Mesothelial cell of epicardium (in vitro differentiated cells): ENCODE measurements at regions not wholly inside any gene's neighbourhood (a gene's known extent, or its start where the extent isn't known, plus 50 kb on each side); places are given as distances from the start of the nearest gene placed in this dataset.
A peak's percentile ranks its signal among the peaks of the same experiment; 100 is the strongest.

Source experiments
- DNase-seq, 2 experiments: peaks; one replicate each; pipeline ENCODE4 v3.0.0; 2021; ENCODE audit warnings: low spot score in 2 of 2; ENCODE audit not compliant: unreplicated experiment in 2 of 2
- H3K27ac Mint-ChIP-seq: 2 replicates; pipeline ENCODE4 v1.8.0; 2021; ENCODE audit warnings: mixed read lengths
- H3K27me3 Mint-ChIP-seq: 2 replicates; pipeline ENCODE4 v1.8.0; 2021; ENCODE audit warnings: low read depth, mixed read lengths
- H3K36me3 Mint-ChIP-seq: 2 replicates; pipeline ENCODE4 v1.8.0; 2021; ENCODE audit warnings: mixed read lengths
- H3K4me1 Mint-ChIP-seq: 2 replicates; pipeline ENCODE4 v1.8.0; 2021; ENCODE audit warnings: mixed read lengths
- H3K4me3 Mint-ChIP-seq: 2 replicates; pipeline ENCODE4 v1.8.0; 2021; ENCODE audit warnings: mild to moderate bottlenecking, moderate library complexity, mixed read lengths
- H3K9me3 Mint-ChIP-seq: 2 replicates; pipeline ENCODE4 v1.8.0; 2021; ENCODE audit warnings: mixed read lengths
- TF ChIP-seq, protein P1 (sequence below): fragments of 200-600 bp; sonication (generic); IDR thresholded peaks from one replicate; pipeline ENCODE4 v1.5.0; 2021; ENCODE audit warnings: antibody characterized with exemption; ENCODE audit not compliant: unreplicated experiment

DNA sequence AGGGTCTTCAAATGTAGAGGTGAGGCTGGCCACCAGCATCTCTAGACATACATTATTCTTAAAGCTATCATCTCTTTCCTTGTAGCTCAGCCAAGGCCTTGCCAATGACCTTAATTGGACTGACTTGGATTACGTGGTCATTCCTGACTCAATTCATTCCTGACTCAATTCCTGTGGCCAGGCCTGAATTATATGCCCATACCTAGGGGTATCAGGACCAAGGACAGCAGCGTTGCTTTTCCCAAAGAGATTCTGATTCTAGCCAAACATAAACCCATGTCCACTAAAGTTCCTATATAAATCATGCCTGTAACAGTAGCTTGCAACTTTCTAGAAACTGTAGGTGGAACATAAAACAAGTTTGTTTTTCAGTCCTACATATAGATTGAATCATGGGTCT lies 231.7 kb downstream of the ARL6IP6 start:
- Mint-ChIP-seq H3K27me3 (peaks cover 4% of the 10 kb centered on the region), H3K4me3 (no peak overlapping the region), H3K4me1 (no peaks in the 10 kb centered on the region), H3K36me3 (no peaks in the 10 kb centered on the region), H3K9me3 (peaks cover 4% of the 10 kb centered on the region), H3K27ac (no peak overlapping the region)
- peak; percentile 20 to 43 for DNase-seq
- TF ChIP-seq, protein P1, sequence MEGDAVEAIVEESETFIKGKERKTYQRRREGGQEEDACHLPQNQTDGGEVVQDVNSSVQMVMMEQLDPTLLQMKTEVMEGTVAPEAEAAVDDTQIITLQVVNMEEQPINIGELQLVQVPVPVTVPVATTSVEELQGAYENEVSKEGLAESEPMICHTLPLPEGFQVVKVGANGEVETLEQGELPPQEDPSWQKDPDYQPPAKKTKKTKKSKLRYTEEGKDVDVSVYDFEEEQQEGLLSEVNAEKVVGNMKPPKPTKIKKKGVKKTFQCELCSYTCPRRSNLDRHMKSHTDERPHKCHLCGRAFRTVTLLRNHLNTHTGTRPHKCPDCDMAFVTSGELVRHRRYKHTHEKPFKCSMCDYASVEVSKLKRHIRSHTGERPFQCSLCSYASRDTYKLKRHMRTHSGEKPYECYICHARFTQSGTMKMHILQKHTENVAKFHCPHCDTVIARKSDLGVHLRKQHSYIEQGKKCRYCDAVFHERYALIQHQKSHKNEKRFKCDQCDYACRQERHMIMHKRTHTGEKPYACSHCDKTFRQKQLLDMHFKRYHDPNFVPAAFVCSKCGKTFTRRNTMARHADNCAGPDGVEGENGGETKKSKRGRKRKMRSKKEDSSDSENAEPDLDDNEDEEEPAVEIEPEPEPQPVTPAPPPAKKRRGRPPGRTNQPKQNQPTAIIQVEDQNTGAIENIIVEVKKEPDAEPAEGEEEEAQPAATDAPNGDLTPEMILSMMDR = no peak

DNA sequence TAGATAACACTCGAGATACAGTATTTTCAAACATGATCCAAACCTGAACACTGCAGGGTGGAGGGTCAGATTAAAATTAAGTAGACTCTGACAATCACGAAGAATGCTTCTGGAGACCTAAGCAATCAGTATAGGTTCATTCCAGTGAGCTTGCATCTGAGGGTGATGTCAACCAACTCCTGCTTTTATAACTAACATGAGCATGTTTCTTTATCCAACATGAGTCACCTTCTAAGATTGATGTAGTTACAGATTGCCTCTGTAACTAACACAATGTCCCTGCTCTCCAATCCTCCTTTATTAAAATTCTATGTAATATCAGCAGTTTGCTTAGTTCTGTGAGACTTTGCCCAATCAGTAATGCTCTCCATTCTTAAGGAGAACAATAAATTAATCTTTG lies 225.7 kb downstream of the ARL6IP6 start:
- TF ChIP-seq, protein P1 = no peak
- H3K4me3 Mint-ChIP-seq = no peak overlapping the region
- H3K27me3 Mint-ChIP-seq = peaks cover 2% of the 10 kb centered on the region
- H3K4me1 Mint-ChIP-seq = no peaks in the 10 kb centered on the region
- H3K27ac Mint-ChIP-seq = no peak overlapping the region
- peaks cover 8% of the 10 kb centered on the region for H3K9me3 Mint-ChIP-seq
- H3K36me3 Mint-ChIP-seq = no peaks in the 10 kb centered on the region
- DNase-seq = no peak

DNA sequence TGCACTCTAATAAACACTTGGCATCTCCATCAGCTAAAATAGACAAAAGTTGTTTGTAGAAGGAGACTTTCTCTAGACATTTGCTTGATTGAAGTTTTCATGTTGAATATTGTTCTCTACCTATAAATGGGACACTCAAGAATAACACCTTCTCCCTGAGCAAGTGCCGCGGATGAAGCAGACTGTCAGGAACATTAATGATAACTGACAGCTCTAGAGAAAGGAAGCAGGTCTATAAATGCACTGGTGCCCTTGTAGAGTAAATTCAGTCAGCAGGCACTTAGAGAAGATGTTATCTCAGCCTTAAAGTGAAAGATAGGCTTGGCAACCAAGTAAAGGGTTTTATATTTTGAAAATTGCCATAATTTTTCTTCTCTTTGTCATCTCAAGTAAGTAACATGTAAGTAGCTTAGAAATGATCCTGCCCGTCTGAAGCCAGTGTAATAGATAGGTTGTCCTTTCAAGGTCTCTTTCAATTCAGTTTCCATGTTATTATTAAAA lies 224.6 kb downstream of the ARL6IP6 start:
- H3K27ac Mint-ChIP-seq = no peak overlapping the region
- H3K9me3 Mint-ChIP-seq = peaks cover 19% of the 10 kb centered on the region
- no peaks in the 10 kb centered on the region for H3K36me3 Mint-ChIP-seq
- no peak for DNase-seq
- no peak overlapping the region for H3K4me3 Mint-ChIP-seq
- H3K4me1 Mint-ChIP-seq = no peaks in the 10 kb centered on the region
- peaks cover 2% of the 10 kb centered on the region for H3K27me3 Mint-ChIP-seq
- TF ChIP-seq, protein P1 = no peak

DNA sequence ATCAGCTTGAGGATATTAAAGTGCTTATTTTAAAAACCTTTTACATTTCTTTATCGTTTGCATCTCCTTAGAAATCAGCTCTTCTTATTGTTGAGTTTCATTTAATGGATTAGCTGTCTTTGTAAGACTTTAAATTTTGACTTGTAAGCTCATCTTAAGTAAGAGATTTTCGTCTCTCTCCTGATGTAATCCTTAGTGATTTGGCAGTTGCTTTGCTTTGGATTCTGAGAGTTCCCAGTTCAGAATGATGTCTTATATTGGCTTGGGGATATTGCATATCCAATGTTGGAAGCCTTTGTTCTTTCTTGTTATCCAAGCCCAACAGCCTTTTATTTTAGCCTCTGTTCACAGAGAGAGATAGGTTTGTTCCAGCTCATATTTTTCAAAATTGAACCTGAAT lies 212.1 kb downstream of the ARL6IP6 start:
- Mint-ChIP-seq H3K27me3 (no peaks in the 10 kb centered on the region), H3K4me3 (no peak overlapping the region), H3K9me3 (peaks cover 3% of the 10 kb centered on the region), H3K36me3 (no peaks in the 10 kb centered on the region), H3K4me1 (no peaks in the 10 kb centered on the region), H3K27ac (no peak overlapping the region)
- TF ChIP-seq, protein P1 = no peak
- DNase-seq = no peak

DNA sequence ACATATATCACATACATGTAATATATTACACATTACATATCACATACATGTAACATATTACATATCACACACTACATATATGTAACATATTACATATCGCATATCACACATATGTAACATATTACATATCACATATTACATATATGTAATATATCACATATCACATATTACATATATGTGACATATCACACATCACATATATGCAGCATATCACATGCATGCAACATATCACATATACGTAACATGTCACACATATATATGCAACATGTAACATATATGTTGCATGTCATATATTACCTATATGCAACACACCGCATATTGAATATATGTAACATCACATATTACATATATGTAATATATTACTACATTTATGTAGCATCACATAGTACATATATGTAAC lies 211.2 kb downstream of the ARL6IP6 start:
- TF ChIP-seq, protein P1 = no peak
- H3K9me3 Mint-ChIP-seq = peaks cover 3% of the 10 kb centered on the region
- H3K36me3 Mint-ChIP-seq = no peaks in the 10 kb centered on the region
- H3K27ac Mint-ChIP-seq = no peak overlapping the region
- DNase-seq = no peak
- no peaks in the 10 kb centered on the region for H3K4me1 Mint-ChIP-seq
- H3K4me3 Mint-ChIP-seq = no peak overlapping the region
- H3K27me3 Mint-ChIP-seq = no peaks in the 10 kb centered on the region
